SJCRH30 (cell line): ENCODE measurements at regions not wholly inside any gene's neighbourhood (a gene's known extent, or its start where the extent isn't known, plus 50 kb on each side); places are given as distances from the start of the nearest gene placed in this dataset.
"Not testable (repeated sequence)": the region's sequence is repeated elsewhere in the genome, so short reads cannot be mapped to it uniquely, and the experiment has no call there.

Source experiments
- DNase-seq, 2 experiments: peaks; one replicate each; pipeline ENCODE4 v3.0.0-alpha.2; 2015 to 2020
- H3K27ac ChIP-seq: fragments of 250-450 bp; sonication (Bioruptor Pico); 2 replicates; pipeline ENCODE4 v1.5.1; 2020; ENCODE audit warnings: mild to moderate bottlenecking, moderate library complexity
- H3K27me3 ChIP-seq: fragments of 250-450 bp; sonication (Bioruptor Pico); 2 replicates; pipeline ENCODE4 v1.5.1; 2020; ENCODE audit warnings: mild to moderate bottlenecking, moderate library complexity
- H3K36me3 ChIP-seq: fragments of 250-450 bp; sonication (Bioruptor Pico); 2 replicates; pipeline ENCODE4 v1.5.1; 2020; ENCODE audit warnings: mild to moderate bottlenecking, moderate library complexity
- H3K4me1 ChIP-seq: fragments of 250-450 bp; sonication (Bioruptor Pico); 2 replicates; pipeline ENCODE4 v1.5.1; 2020; ENCODE audit warnings: mild to moderate bottlenecking, moderate library complexity
- H3K4me3 ChIP-seq: fragments of 250-450 bp; sonication (Bioruptor Pico); 2 replicates; pipeline ENCODE4 v1.5.1; 2020; ENCODE audit warnings: mild to moderate bottlenecking, moderate library complexity
- H3K9me3 ChIP-seq: fragments of 250-450 bp; sonication (Bioruptor Pico); replicated peaks from 2 replicates; pipeline ENCODE4 v1.5.1; 2020; ENCODE audit warnings: mild to moderate bottlenecking, moderate library complexity

DNA sequence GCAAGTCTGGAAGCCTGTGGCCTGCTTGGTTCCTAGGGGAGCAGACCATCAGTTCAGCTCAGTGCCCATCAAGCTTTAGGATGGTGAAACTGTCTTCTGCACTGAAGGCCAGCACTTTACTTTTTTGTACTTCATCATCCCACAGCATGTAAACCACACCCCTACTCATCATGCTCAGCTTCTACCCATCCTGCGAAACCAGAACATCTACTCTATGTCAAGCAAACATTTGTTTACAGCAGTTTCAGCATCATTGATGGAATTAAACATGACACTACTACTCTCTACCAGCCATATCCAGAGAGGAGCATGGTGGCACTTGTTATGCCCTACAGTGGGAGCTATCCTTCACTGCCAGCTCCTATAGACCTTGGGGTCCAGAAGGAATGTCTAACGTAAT lies 306.6 kb downstream of the SOX2 start:
- H3K36me3 ChIP-seq = no peaks in the 10 kb centered on the region
- no peaks in the 10 kb centered on the region for H3K4me1 ChIP-seq
- H3K27ac ChIP-seq = no peak overlapping the region
- no peak for DNase-seq
- no peaks in the 10 kb centered on the region for H3K27me3 ChIP-seq
- no peaks in the 10 kb centered on the region for H3K9me3 ChIP-seq
- H3K4me3 ChIP-seq = no peak overlapping the region

DNA sequence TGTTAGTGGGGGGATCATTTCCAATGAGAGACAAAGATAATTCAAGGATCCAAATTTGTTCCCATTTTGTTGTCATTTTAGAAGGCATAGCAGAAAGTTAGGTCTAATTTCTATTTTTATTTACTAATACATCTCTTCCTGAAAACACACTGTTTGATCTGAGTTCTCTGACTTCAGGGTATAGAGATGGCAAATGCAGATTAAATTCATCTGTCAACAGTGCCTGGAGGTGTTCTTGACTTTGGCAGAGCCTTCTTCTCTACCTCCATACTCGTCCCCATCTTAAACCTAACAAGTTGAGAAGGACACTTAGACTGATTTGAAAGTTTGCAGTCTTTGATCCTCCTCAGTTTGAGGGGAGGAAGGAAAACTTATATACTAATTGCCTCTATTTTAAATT lies 308.2 kb downstream of the SOX2 start:
- H3K4me1 ChIP-seq = no peaks in the 10 kb centered on the region
- no peak for DNase-seq
- no peaks in the 10 kb centered on the region for H3K36me3 ChIP-seq
- H3K4me3 ChIP-seq = no peak overlapping the region
- H3K9me3 ChIP-seq = no peaks in the 10 kb centered on the region
- no peaks in the 10 kb centered on the region for H3K27me3 ChIP-seq
- H3K27ac ChIP-seq = no peak overlapping the region

DNA sequence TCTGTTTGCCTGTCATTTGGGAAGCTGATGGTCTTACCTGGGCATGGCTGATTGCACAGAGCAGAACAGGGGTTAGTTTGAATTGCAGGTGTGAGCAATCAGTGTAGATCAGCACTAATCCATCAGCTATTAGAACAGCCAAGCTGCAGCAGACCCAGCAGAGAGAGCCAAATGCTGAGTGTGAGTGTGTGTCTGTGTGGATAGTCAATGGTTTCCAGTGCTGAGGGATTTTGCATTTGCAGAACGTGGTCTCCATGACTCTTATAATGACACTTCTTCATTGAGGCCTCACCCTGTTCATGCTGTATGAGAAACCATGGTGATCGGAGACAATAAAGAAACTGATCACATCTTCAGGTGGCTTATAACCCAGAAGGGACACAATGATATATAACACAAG lies 312.1 kb downstream of the SOX2 start:
- H3K27ac ChIP-seq = no peak overlapping the region
- no peak overlapping the region for H3K4me3 ChIP-seq
- H3K27me3 ChIP-seq = no peaks in the 10 kb centered on the region
- no peaks in the 10 kb centered on the region for H3K9me3 ChIP-seq
- no peak for DNase-seq
- H3K36me3 ChIP-seq = no peaks in the 10 kb centered on the region
- no peaks in the 10 kb centered on the region for H3K4me1 ChIP-seq

DNA sequence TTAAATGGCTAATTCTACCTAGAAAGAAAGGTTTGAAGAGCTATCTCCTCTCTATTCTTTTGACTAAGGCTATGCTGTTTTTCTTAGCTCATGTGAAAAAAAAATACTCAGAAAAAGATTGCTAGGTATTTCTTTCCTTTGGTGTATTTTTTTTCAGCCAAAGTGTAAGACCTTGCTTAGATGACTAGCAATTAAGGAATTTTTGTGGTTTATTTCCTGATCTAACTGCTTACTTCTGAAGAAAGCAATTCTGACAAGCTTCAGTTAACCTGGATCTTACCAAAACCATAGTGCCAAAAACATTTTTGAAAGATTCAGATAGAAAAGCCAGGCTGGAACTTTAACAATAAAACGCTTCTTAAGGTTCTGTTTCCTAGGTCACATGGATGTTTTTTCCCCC lies 315.6 kb downstream of the SOX2 start:
- no peaks in the 10 kb centered on the region for H3K36me3 ChIP-seq
- H3K9me3 ChIP-seq = no peaks in the 10 kb centered on the region
- H3K4me3 ChIP-seq = no peak overlapping the region
- DNase-seq = no peak
- H3K4me1 ChIP-seq = no peaks in the 10 kb centered on the region
- H3K27ac ChIP-seq = no peak overlapping the region
- H3K27me3 ChIP-seq = no peaks in the 10 kb centered on the region

DNA sequence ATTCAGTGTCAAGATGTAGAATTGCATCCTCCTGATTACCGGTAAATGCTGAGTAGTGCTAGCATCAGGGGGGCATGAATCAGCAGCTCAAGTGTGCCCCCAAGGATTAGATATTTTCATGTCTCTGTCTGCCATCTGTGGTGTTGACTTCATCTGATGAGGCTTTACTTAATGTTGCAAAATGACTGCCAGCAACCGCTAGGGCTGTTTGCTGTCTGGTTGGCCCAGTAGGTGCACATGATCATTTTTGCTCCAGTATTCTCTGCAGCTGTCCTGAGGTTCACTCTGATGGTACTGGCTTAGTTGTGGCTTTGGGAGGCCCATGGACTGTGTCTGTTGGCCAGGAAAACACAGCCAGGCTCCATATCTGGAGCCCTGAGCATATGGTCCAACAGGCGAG lies 316.4 kb downstream of the SOX2 start:
- Histone ChIP-seq H3K36me3 (no peaks in the 10 kb centered on the region), H3K27ac (no peak overlapping the region), H3K4me3 (no peak overlapping the region), H3K27me3 (no peaks in the 10 kb centered on the region), H3K9me3 (no peaks in the 10 kb centered on the region), H3K4me1 (no peaks in the 10 kb centered on the region)
- DNase-seq = peak; percentile 17 to 37

DNA sequence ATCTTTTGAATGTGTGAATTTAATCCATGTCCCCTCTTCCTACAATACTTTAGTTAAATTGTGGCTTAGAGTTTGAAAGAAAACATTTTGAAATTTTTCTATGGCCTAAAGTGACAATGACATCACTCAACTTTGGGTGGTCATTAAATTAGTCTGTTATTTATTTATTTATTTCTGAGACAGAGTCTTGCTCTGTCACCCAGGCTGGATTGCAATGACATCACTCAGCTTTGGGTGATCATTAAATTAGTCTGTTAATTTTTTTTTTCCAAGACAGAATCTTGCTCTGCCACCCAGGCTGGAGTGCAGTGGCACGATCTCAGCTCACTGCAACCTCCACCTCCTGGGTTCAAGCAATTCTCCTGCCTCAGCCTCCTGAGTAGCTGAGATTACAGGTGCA lies 322.5 kb downstream of the SOX2 start:
- H3K36me3 ChIP-seq, H3K4me3 ChIP-seq, H3K27ac ChIP-seq, H3K27me3 ChIP-seq, DNase-seq, H3K4me1 ChIP-seq, H3K9me3 ChIP-seq: not testable (repeated sequence)

DNA sequence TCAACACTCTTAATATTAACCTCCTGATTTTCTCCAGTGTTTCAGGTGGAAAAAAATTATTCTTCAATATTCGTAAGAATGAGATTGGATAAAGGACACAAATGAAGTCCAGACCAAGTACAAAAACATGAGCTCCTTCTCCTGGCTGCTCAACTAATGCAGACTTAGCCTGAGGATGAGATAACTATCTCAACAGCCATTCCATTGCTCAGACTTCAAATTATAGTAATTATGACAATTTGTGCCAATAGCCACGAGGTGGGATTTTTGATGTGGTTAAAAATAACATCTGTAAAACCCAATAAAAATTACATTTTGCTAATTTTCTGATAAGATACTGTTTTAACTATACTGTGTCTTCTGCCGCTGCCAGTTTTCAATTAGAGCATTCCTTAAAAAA lies 323.6 kb downstream of the SOX2 start:
- no peaks in the 10 kb centered on the region for H3K36me3 ChIP-seq
- H3K27ac ChIP-seq = no peak overlapping the region
- no peak for DNase-seq
- H3K4me3 ChIP-seq = no peak overlapping the region
- H3K27me3 ChIP-seq = no peaks in the 10 kb centered on the region
- no peaks in the 10 kb centered on the region for H3K9me3 ChIP-seq
- no peaks in the 10 kb centered on the region for H3K4me1 ChIP-seq

DNA sequence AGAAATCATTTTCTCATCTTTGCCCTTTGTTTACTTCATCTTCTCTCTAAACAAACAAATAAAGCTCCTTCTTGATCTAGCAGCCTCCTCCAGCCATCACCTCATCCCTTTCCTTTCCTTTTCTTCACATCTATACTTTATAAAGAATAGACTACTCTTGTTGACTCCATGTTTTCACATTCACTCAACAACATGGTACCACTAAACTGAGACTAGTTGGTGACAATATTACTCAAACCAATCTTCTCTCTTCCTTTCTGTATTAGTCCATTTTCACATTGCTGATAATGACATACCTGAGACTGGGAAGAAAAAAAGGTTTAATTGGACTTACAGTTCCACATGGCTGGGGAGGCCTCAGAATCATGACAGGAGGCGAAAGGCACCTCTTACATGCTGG lies 324.7 kb downstream of the SOX2 start:
- H3K9me3 ChIP-seq = no peaks in the 10 kb centered on the region

DNA sequence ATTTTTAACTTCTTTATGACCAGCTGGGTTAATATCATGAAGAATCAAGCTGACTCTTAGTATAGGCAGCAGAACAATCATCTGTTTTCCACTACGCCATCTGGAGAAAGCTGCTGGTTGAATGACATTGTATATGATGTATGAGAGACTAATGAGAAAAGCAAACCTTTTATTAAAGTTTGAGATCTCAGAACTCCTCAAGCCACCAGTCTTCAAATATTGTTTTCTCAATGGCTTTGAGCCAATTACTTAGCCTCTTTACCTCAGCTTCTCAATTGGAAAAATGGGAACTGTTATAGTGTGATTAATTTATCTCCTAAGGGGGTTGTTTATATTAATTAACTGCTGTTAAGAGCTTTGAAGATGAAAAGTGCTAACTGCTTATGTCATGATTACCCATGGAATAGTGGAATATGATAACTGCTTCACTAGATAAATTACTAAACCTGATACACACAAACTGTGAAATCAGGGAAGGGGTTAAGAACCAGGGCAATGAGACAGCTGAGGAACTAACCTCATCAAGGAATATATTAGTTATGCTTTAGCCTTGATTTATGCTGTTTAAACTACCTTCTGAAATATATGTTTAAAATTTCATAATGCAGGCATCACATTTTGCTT lies 330.1 kb downstream of the SOX2 start:
- peak in 1 of 2 experiments; percentile 12 for DNase-seq
- Histone ChIP-seq H3K36me3 (no peaks in the 10 kb centered on the region), H3K9me3 (no peaks in the 10 kb centered on the region), H3K4me3 (no peak overlapping the region), H3K27ac (no peak overlapping the region), H3K4me1 (no peaks in the 10 kb centered on the region), H3K27me3 (no peaks in the 10 kb centered on the region)

More for the DNA sequence above, 324.7 kb downstream of the SOX2 start:
- no peak for DNase-seq
- H3K4me3 ChIP-seq = no peak overlapping the region
- no peak overlapping the region for H3K27ac ChIP-seq
- H3K27me3 ChIP-seq = no peaks in the 10 kb centered on the region
- no peaks in the 10 kb centered on the region for H3K36me3 ChIP-seq
- no peaks in the 10 kb centered on the region for H3K4me1 ChIP-seq

DNA sequence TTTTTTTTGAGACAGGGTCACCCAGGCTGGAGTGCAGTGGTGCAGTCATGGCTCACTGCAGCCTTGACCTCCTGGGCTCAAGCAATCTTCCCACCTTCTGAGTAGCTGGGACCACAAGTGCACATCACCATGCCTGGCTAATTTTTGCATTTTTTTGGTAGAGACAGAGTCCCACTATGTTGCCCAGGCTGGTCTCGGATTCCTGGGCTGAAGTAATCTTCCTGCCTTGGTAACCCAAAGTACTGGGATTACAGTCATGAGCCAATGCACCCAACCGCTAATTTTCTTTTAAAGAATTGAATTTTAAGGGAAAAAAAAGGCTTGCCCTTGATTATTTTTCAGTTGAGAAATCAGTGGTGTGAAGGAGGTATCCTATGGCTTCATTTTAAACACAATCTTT lies 334.0 kb downstream of the SOX2 start:
- H3K4me3 ChIP-seq = no peak overlapping the region
- H3K36me3 ChIP-seq = no peaks in the 10 kb centered on the region
- H3K27ac ChIP-seq = no peak overlapping the region
- no peaks in the 10 kb centered on the region for H3K9me3 ChIP-seq
- no peaks in the 10 kb centered on the region for H3K4me1 ChIP-seq
- H3K27me3 ChIP-seq = no peaks in the 10 kb centered on the region
- no peak for DNase-seq

DNA sequence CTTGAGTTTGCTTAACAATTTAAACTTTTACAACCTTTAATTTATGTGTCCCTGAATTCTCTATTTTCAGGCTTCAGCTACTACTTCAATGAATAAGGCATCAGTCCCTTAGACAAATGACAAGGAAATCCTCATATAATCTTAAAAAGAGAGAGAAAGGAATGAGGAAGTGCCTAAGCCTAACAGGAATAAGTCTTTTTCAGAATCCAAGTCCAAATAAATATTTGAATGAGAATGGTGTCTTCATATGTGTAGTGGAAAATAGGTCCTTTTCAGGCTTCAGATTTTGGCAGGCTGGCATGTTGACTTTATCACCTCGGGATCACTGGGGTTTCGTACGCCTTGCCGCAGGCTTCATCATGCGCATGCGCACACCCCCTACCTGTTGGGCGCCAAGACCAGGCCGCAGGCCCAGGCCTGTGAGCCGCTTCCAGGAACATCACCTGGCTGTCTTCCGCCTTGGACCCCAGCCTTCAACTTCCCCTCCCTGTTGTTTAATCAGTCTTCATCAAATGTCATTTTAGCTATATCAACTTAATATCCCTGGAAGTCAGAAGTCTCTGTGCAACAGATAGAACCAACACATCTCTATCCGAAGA lies 334.5 kb downstream of the SOX2 start:
- no peaks in the 10 kb centered on the region for H3K36me3 ChIP-seq
- H3K4me1 ChIP-seq = no peaks in the 10 kb centered on the region
- no peak overlapping the region for H3K4me3 ChIP-seq
- H3K27ac ChIP-seq = no peak overlapping the region
- DNase-seq = no peak
- H3K27me3 ChIP-seq = no peaks in the 10 kb centered on the region
- no peaks in the 10 kb centered on the region for H3K9me3 ChIP-seq

DNA sequence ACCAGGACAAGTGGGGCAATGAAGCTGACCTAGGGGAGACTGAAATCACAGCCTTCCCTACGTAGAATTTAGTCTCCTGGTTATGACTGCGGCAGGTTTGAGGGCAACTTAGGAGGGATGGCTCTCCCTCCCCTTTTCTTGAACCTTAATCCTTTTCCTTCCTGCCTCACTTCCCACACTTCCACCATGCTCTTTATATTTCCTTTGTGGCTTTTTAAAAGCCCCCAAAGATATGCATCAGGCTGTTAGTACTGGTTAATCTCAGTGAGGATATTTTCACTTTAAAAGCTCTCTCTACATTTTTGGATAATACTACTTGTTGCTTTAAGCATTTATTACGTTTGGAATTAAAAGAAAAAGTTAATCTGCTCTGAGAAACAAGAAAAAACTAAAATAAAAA lies 339.2 kb downstream of the SOX2 start:
- Histone ChIP-seq H3K9me3 (no peaks in the 10 kb centered on the region), H3K27ac (no peak overlapping the region), H3K27me3 (no peaks in the 10 kb centered on the region), H3K36me3 (no peaks in the 10 kb centered on the region), H3K4me3 (no peak overlapping the region), H3K4me1 (no peaks in the 10 kb centered on the region)
- DNase-seq = no peak

DNA sequence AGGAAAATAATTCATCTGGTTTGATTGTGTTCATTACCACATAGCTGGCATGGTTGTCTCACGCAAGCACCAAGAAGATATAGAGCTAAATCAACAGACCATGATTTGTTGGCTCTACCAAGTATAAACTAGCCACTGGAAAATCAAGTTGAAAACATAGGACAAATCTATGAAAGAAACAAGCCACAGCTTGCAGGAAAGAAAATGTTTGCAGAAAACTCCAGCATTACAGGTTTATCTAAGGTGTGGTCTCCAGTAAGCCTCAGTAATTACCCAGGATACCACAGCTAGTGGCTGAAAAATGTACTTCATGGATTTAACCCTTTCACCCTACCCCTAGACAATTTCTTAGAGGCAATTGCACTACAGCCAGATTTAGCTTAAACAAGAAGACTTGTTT lies 340.6 kb downstream of the SOX2 start:
- Histone ChIP-seq H3K4me1 (no peaks in the 10 kb centered on the region), H3K27ac (no peak overlapping the region), H3K27me3 (no peaks in the 10 kb centered on the region), H3K4me3 (no peak overlapping the region), H3K9me3 (no peaks in the 10 kb centered on the region), H3K36me3 (no peaks in the 10 kb centered on the region)
- no peak for DNase-seq

DNA sequence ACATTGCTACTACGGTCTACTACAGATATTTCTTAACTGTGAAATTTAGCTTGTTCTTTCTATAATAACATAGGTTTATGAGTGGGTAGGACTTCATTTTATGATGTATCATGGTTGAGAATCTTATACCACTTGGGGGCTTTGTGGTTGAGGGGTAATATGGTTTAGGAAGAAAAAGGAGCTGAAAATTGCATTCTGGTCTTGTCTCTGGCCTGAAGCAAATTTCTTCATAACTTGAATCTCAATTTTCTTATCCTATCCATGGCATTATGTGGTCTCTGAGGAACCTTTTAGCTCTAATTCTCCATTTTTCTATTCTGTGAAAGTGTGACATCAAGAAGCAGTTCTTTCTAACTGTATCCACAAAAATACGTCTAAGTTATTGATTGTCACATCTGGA lies 341.0 kb downstream of the SOX2 start:
- Histone ChIP-seq H3K4me1 (no peaks in the 10 kb centered on the region), H3K9me3 (no peaks in the 10 kb centered on the region), H3K27ac (no peak overlapping the region), H3K36me3 (no peaks in the 10 kb centered on the region), H3K27me3 (no peaks in the 10 kb centered on the region), H3K4me3 (no peak overlapping the region)
- no peak for DNase-seq

DNA sequence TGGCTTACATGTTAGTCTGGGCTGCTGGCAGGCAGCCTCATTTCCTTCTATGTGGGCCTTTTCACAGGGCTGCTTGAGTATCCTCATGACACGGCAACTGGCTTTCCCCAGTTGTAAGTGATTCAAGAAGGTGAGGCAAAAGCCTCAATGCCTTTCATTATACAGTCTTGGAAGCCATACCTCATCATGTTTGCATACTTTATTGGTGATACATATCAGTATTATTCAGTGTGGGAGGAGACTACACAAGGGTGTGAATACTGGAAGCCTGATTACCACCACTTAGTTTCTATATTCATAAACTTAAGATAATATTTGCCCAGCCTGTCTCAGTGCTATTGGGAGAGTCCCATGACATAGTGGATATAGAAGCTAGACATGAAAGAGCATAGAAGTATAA lies 346.8 kb downstream of the SOX2 start:
- H3K4me1 ChIP-seq = no peaks in the 10 kb centered on the region
- DNase-seq = no peak
- H3K36me3 ChIP-seq = no peaks in the 10 kb centered on the region
- no peak overlapping the region for H3K4me3 ChIP-seq
- no peaks in the 10 kb centered on the region for H3K9me3 ChIP-seq
- no peak overlapping the region for H3K27ac ChIP-seq
- no peaks in the 10 kb centered on the region for H3K27me3 ChIP-seq

DNA sequence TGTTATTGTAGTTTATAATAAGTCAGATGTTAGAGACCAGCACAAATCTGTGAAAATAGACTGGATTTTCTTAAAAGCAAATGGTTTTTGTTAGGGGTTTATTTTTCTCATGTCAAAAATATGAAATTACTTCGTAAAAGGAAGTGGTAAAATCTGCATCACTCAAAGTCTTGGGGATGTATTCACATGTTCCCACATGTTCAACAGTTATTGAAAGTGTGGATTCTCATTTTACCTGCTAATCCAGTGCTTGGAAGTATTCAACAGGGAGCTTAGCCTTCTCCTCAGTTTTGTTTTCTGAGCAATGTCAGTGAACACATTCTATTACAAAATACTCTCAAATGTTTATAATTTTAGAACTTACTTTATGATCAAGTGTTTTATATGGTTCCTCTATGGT lies 352.0 kb downstream of the SOX2 start:
- H3K4me3 ChIP-seq = no peak overlapping the region

More for the DNA sequence above, 352.0 kb downstream of the SOX2 start:
- DNase-seq = no peak
- H3K36me3 ChIP-seq = no peaks in the 10 kb centered on the region
- H3K27me3 ChIP-seq = no peaks in the 10 kb centered on the region
- no peaks in the 10 kb centered on the region for H3K4me1 ChIP-seq
- no peaks in the 10 kb centered on the region for H3K9me3 ChIP-seq
- no peak overlapping the region for H3K27ac ChIP-seq
